HG03139 (cell line): ENCODE measurements at regions not wholly inside any gene's neighbourhood (a gene's known extent, or its start where the extent isn't known, plus 50 kb on each side); places are given as distances from the start of the nearest gene placed in this dataset.

ENCODE experiments used
- ATAC-seq: cut with Tn5 transposase; IDR thresholded peaks from one replicate; pipeline ENCODE4 v1.9.1; 2021; ENCODE audit not compliant: unreplicated experiment

DNA sequence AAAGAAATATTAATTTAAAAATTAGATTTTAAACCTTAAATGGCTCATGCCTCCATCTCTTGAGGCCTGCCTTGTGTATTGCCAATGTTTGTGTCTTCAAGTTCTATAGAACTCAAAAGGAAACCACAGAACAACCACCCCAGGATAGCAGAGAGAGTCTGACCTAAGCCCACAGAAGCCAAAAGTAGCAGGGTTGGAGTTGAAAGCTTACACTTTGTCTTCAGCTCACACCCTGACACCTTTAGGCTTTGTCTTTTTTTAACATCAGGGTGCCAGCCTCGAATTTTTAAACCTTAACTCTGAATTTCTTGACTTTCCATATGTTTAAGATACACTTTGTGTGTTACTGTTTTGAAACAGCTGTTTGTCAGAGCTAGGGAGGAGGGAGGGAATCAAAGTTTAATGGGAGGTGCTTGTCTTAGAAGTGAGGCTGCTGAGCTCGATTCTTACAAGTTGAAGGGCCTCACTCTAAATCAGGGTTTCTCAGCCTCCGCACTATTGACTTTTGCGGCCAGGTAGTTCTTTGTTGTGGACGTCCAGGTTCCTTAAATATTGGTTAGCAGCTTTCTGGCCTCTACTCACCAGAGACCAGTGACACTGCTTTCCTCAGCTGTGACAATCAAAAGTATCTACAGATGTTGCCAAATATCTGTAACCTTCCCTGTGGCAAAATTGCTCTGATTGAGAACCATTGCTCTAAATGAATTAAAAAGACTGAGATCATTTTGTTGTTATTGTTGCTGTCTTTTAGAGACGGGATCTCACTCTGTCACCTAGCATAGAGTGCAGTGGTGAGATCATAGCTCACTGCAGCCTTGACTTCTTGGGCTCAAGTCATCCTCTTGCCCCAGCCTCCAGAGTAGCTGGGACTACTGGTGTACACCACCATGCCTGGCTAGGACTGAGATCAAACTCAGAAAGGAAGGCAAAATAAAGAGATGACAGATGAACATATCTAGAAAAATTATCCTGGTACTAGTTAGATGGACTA, 139.2 kb upstream of the EOMES start:
- no peak for ATAC-seq

GRCh38 chr3:27865731-27866130, 143.6 kb upstream of the EOMES start:
- no peak for ATAC-seq

GRCh38 chr3:27869152-27869551, 147.0 kb upstream of the EOMES start:
- ATAC-seq: no peak

- ATAC-seq: no peak
Measured at GRCh38 chr3:27877061-27878013, 155.2 kb upstream of the EOMES start.

GRCh38 chr3:27878014-27878383, 155.9 kb upstream of the EOMES start:
- no peak for ATAC-seq

DNA sequence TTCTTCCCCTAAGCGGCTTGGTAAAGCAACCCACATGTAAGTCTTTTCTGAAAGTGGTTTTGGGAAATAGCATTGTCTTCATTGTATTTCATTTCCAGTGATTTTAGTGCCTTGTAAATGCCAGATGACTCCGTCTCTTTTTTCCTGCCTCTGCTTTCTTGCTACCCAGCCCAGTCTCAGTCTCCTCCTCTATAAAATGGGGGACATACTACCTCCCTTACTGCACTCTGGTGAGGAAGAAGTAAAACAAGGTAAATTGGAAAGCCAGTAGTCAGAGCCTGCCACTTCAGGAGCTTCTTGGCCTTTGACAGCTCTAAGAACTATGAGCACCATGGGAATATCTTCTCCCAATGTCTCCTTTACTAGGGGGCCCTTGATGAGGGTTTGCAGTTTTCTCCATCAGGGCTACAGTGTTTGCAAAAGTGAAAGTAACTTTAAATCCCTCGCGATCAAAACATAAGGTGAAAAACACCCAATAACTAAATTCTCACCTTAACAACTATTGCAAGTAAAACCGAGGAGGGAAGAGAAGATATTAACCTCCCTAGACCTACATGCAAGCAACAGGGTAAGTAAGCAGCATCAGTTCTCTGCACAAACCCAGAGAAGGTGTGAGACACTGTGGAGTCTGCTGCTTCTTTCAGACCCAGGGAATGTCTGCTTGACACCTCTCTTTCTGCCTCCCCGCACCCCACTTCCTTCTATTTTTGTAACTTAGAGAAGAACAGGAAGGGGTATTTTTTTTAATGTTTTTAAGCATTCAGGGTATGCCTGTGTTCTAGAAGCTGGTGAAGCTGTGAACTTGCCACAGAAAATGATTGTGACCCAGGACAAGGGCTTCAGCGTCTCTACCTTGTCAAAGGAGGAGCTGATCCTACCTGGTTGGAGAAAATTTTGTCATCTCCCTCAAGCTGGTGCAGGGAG, 159.1 kb upstream of the EOMES start:
- ATAC-seq: no peak

GRCh38 chr3:27883266-27883665, 161.1 kb upstream of the EOMES start:
- no peak for ATAC-seq

DNA sequence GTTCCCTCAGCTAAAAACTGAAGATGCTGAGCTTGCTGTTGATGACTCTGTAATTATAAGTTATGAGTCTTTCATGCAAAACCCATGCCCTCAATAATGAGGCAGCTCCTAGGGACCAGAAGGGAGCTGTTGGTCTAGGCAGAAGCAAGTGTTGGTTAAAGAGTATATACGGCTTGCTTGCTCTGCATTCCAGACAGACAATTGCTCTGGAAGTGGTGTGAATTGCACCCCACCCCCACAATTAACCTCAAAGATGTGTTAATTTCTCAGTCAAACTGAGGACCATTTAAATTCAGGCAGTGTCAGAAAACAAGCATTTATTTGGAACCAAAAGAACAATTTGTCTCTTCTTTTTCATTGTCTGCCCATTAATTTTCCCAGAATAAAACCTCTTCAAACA, 163.5 kb upstream of the EOMES start:
- ATAC-seq: no peak

DNA sequence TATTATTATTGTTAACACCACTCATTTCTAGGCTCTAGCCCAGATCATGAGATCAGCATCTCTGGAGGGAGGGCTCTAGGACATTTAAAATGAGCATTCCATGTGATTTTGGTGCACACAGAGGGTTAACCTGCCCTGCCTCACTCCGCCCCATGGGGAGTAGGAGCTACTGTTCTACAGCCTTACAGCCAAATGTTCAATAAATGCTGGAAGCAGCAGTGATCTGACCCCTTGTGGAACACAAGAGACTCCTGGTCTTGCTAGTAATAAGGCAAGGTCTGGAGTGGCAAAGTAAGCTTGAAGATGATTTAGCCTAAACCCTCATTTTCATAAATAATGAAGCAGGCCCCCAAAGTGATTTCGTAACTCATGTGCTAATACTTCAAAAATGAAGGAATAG, 166.4 kb upstream of the EOMES start:
- no peak for ATAC-seq

- no peak for ATAC-seq
Measured at GRCh38 chr3:27889745-27890144, 167.6 kb upstream of the EOMES start.

DNA sequence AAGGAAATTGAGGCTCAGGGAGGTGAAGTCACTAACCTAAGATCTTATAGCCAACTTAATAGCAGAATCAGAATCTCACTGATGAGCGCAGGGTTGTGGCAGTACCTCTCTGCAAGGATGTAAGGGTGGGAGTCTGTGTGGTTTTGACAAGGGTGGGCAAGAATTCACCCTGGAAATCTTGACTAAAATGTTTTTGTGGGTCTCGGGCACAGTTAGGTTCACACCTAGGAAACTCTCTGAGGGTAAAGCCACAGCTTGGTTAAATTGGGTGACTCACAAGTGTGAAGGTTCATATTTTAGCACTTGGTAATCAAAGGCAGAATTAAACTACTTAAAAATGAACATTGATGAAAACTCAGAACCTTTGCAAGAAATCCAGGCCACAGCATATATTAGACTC, 178.2 kb upstream of the EOMES start:
- no peak for ATAC-seq

GRCh38 chr3:27903446-27903845, 181.3 kb upstream of the EOMES start:
- no peak for ATAC-seq

DNA sequence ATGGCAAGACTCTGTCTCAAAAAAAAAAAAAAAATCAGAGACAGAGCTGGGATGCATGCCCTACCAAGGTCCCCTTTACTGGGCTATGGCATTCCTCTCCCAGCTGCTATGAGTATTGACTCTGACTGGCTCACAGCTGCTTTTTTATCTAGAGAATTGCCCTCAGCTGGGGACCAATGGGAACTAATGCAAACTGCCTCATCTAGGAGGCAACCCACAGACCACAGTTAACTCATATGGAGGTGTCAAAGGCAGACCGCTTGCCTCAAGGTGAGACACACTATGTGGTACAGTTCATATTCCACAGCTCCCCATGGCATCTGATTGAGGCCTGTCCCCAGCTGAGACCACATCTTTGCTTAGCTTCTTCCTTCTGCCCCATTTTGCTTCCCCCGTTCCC, 183.5 kb upstream of the EOMES start:
- ATAC-seq: no peak

GRCh38 chr3:27907148-27907547, 185.0 kb upstream of the EOMES start:
- no peak for ATAC-seq

- no peak for ATAC-seq
Measured at GRCh38 chr3:27907929-27908328, 185.8 kb upstream of the EOMES start.

GRCh38 chr3:27910456-27910855, 188.3 kb upstream of the EOMES start:
- ATAC-seq: no peak

GRCh38 chr3:27914199-27914598, 192.1 kb upstream of the EOMES start:
- ATAC-seq: no peak

GRCh38 chr3:27923349-27924068, 201.4 kb upstream of the EOMES start:
- no peak for ATAC-seq

GRCh38 chr3:27927882-27928281, 205.8 kb upstream of the EOMES start:
- no peak for ATAC-seq

DNA sequence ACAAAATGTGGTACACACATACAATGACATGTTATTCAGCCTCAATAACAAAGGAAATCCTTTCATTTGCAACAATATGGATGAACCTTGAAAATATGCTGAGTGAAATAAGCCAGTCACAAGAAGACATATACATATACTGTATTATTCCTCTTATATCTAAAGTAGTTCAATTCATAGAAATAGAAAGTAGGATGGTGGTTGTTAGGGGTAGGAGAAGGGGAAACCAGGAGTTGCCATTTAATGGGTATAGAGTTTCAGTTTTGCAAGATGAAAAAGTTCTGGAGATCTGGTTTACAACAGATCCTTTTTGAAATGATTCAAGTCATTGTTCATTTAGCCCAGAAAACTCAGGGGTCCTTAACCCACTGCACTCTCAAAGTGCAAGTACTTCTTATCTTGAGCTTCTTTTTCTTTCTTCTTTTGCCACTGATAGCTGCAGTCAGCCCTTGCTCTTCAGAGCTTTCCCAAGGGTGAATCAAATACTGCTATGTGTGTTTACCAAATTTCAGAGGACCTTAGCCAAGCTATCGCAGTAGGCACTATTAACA, 208.0 kb upstream of the EOMES start:
- ATAC-seq: no peak
